GM23248 (cell line): ENCODE measurements at regions not wholly inside any gene's neighbourhood (a gene's known extent, or its start where the extent isn't known, plus 50 kb on each side); places are given as distances from the start of the nearest gene placed in this dataset.
A peak's percentile ranks its signal among the peaks of the same experiment; 100 is the strongest.

Experiments
- DNase-seq: peaks from one replicate; pipeline ENCODE4 v3.0.0-alpha.2; 2015
- H2AFZ ChIP-seq: fragments of 200-600 bp; sonication (generic); 2 replicates; pipeline ENCODE4 v1.6.1; 2016; ENCODE audit warnings: antibody characterized with exemption
- H3F3A ChIP-seq: fragments of 200-600 bp; sonication (generic); 2 replicates; pipeline ENCODE4 v1.6.1; 2016; ENCODE audit warnings: mild to moderate bottlenecking, antibody characterized with exemption, mixed run types; ENCODE audit not compliant: insufficient read depth
- H3K27ac ChIP-seq: fragments of 200-600 bp; sonication (generic); 2 replicates; pipeline ENCODE4 v1.5.1; 2016; ENCODE audit warnings: mild to moderate bottlenecking
- H3K27me3 ChIP-seq: fragments of 200-600 bp; sonication (generic); replicated peaks from 2 replicates; pipeline ENCODE4 v1.6.1; 2016; ENCODE audit warnings: mild to moderate bottlenecking; ENCODE audit not compliant: insufficient read depth
- H3K36me3 ChIP-seq: fragments of 200-600 bp; sonication (generic); 2 replicates; pipeline ENCODE4 v1.6.1; 2016; ENCODE audit warnings: low read depth, mild to moderate bottlenecking
- H3K4me1 ChIP-seq: fragments of 200-600 bp; sonication (generic); 2 replicates; pipeline ENCODE4 v1.6.1; 2016; ENCODE audit warnings: mild to moderate bottlenecking; ENCODE audit not compliant: insufficient read depth
- H3K4me2 ChIP-seq: fragments of 200-600 bp; sonication (generic); one replicate; pipeline ENCODE4 v1.6.1; 2016; ENCODE audit warnings: mild to moderate bottlenecking; ENCODE audit not compliant: unreplicated experiment
- H3K4me3 ChIP-seq: fragments of 200-600 bp; sonication (generic); 2 replicates; pipeline ENCODE4 v1.5.1; 2016; ENCODE audit warnings: mild to moderate bottlenecking
- H3K79me2 ChIP-seq: fragments of 200-600 bp; sonication (generic); 2 replicates; pipeline ENCODE4 v1.6.1; 2016; ENCODE audit warnings: mild to moderate bottlenecking; ENCODE audit not compliant: insufficient read depth
- H3K9ac ChIP-seq: fragments of 200-600 bp; sonication (generic); 2 replicates; pipeline ENCODE4 v1.6.1; 2016; ENCODE audit warnings: mild to moderate bottlenecking
- H3K9me2 ChIP-seq: fragments of 200-600 bp; sonication (generic); 2 replicates; pipeline ENCODE4 v1.6.1; 2016; ENCODE audit warnings: mixed run types, mild to moderate bottlenecking, moderate library complexity; ENCODE audit not compliant: insufficient read depth
- H3K9me3 ChIP-seq: fragments of 200-600 bp; sonication (generic); one replicate; pipeline ENCODE4 v1.6.1; 2017; ENCODE audit warnings: low read depth
- H4K20me1 ChIP-seq: fragments of 200-600 bp; sonication (generic); 2 replicates; pipeline ENCODE4 v1.6.0; 2016; ENCODE audit not compliant: insufficient read depth
- EZH2 ChIP-seq: fragments of 200-600 bp; sonication (generic); IDR thresholded peaks from 2 replicates; pipeline ENCODE4 v1.6.1; 2018; ENCODE audit warnings: antibody characterized with exemption, mild to moderate bottlenecking; ENCODE audit not compliant: insufficient read depth, poor library complexity, severe bottlenecking
- EZH2phosphoT487 ChIP-seq: fragments of 200-600 bp; sonication (generic); IDR thresholded peaks from 2 replicates; pipeline ENCODE4 v1.6.1; 2018; ENCODE audit warnings: antibody characterized with exemption, moderate library complexity, mild to moderate bottlenecking, low read depth; ENCODE audit not compliant: insufficient read depth
- WGBS, 2 experiments: methylation state at CpG; one replicate each; pipeline ENCODE4 v1.1.6; 2015 to 2017; ENCODE audit warnings: low lambda C conversion rate in 2 of 2, low coverage in 1 of 2; ENCODE audit errors: missing lambda C conversion rate in 2 of 2; 5-methylcytosine and 5-hydroxymethylcytosine counted together
- in situ Hi-C: fragments of 300-500 bp; cut with MboI; formaldehyde crosslinking; loops from 2 replicates; pipeline ENCODE4 v1.15.0; 2020

GRCh38 chr4:20368926-20369325 lies 117.2 kb downstream of the SLIT2 start:
- H3K4me2 ChIP-seq = no peak overlapping the region
- H3K27ac ChIP-seq = no peak overlapping the region
- no peak overlapping the region for H2AFZ ChIP-seq

GRCh38 chr4:20370274-20370673 lies 118.6 kb downstream of the SLIT2 start:
- peaks cover 3% of the 10 kb centered on the region; the same call in 1 of the 2 replicates for H3K36me3 ChIP-seq
- in situ Hi-C loops = no loop called here
- peaks cover 10% of the 10 kb centered on the region; the same call in 1 of the 2 replicates for H3F3A ChIP-seq
- H4K20me1 ChIP-seq = no peaks in the 10 kb centered on the region
- H3K27me3 ChIP-seq = no peaks in the 10 kb centered on the region
- H3K27ac ChIP-seq = no peak overlapping the region
- H3K79me2 ChIP-seq = peaks cover 61% of the 10 kb centered on the region
- H2AFZ ChIP-seq = no peak overlapping the region
- WGBS, 2 experiments = 49 to 56% methylated on average over 2 of the region's 2 CpGs
- peaks cover 22% of the 10 kb centered on the region for H3K4me1 ChIP-seq
- H3K9me3 ChIP-seq = no peaks in the 10 kb centered on the region
- H3K4me2 ChIP-seq = no peak overlapping the region
- no peak overlapping the region for H3K9ac ChIP-seq
- no peaks in the 10 kb centered on the region for H3K9me2 ChIP-seq
- no peak for TF ChIP-seq EZH2phosphoT487
- TF ChIP-seq EZH2 = no peak
- DNase-seq = peak; percentile 37
- H3K4me3 ChIP-seq = no peak overlapping the region

More at GRCh38 chr4:20368926-20369325, 117.2 kb downstream of the SLIT2 start:
- Histone ChIP-seq H3K9ac (no peak overlapping the region), H3K27me3 (no peaks in the 10 kb centered on the region), H4K20me1 (peaks cover 4% of the 10 kb centered on the region; the same call in 1 of the 2 replicates), H3K36me3 (peaks cover 6% of the 10 kb centered on the region; the same call in 1 of the 2 replicates), H3F3A (peaks cover 9% of the 10 kb centered on the region; the same call in 1 of the 2 replicates), H3K79me2 (peaks cover 57% of the 10 kb centered on the region), H3K9me3 (no peaks in the 10 kb centered on the region), H3K4me3 (no peak overlapping the region), H3K9me2 (no peaks in the 10 kb centered on the region), H3K4me1 (peaks cover 15% of the 10 kb centered on the region)
- DNase-seq = peak; percentile 37
- in situ Hi-C loops = no loop called here
- 43 to 60% methylated on average over 1 of the region's 1 CpG for WGBS, 2 experiments
- no peak for TF ChIP-seq EZH2phosphoT487
- TF ChIP-seq EZH2 = no peak

GRCh38 chr4:20376070-20376469 lies 124.4 kb downstream of the SLIT2 start:
- Histone ChIP-seq H3K79me2 (peaks cover 65% of the 10 kb centered on the region), H3K4me3 (no peak overlapping the region), H2AFZ (no peak overlapping the region), H3K9ac (no peak overlapping the region), H3K27ac (no peak overlapping the region), H3K27me3 (no peaks in the 10 kb centered on the region), H3K9me3 (no peaks in the 10 kb centered on the region), H4K20me1 (no peaks in the 10 kb centered on the region), H3K4me1 (peaks cover 17% of the 10 kb centered on the region), H3K4me2 (no peak overlapping the region), H3F3A (0 out of 2 replicates have a peak, but pooled peaks cover 5% of the 10 kb centered on the region), H3K36me3 (peaks cover 3% of the 10 kb centered on the region; the same call in 1 of the 2 replicates), H3K9me2 (no peaks in the 10 kb centered on the region)
- WGBS, 2 experiments = 67 to 80% methylated on average over 2 of the region's 2 CpGs
- TF ChIP-seq EZH2 (no peak), EZH2phosphoT487 (no peak)
- DNase-seq = no peak
- in situ Hi-C loops = no loop called here

- H3K27me3 ChIP-seq = no peaks in the 10 kb centered on the region
- H3K79me2 ChIP-seq = peaks cover 58% of the 10 kb centered on the region
- H3F3A ChIP-seq = peaks cover 11% of the 10 kb centered on the region; the same call in 1 of the 2 replicates
- no peaks in the 10 kb centered on the region for H3K9me3 ChIP-seq
- TF ChIP-seq EZH2phosphoT487 = no peak
- TF ChIP-seq EZH2 = no peak
- no peak overlapping the region for H3K9ac ChIP-seq
- 60 to 74% methylated on average over 1 of the region's 1 CpG for WGBS, 2 experiments
- no peak overlapping the region for H3K4me3 ChIP-seq
- no peaks in the 10 kb centered on the region for H3K9me2 ChIP-seq
- in situ Hi-C loops = no loop called here
- peaks cover 17% of the 10 kb centered on the region for H3K4me1 ChIP-seq
- no peaks in the 10 kb centered on the region for H4K20me1 ChIP-seq
- no peak overlapping the region for H3K27ac ChIP-seq
- no peaks in the 10 kb centered on the region for H3K36me3 ChIP-seq
- H3K4me2 ChIP-seq = no peak overlapping the region
- no peak for DNase-seq
- H2AFZ ChIP-seq = no peak overlapping the region
Observed at GRCh38 chr4:20378181-20378580, 126.5 kb downstream of the SLIT2 start.

- DNase-seq = no peak
- H3K9me2 ChIP-seq = no peaks in the 10 kb centered on the region
- peaks cover 16% of the 10 kb centered on the region; the same call in 1 of the 2 replicates for H3F3A ChIP-seq
- no peak overlapping the region for H2AFZ ChIP-seq
- H3K4me3 ChIP-seq = no peak overlapping the region
- no peaks in the 10 kb centered on the region for H3K36me3 ChIP-seq
- TF ChIP-seq EZH2phosphoT487 (no peak), EZH2 (no peak)
- H3K4me1 ChIP-seq = 0 out of 2 replicates have a peak, but pooled peaks cover 3% of the 10 kb centered on the region
- H3K27ac ChIP-seq = no peak overlapping the region
- WGBS, 2 experiments = 99% methylated on average over 9 of the region's 9 CpGs
- H3K9me3 ChIP-seq = no peaks in the 10 kb centered on the region
- H3K79me2 ChIP-seq = peaks cover 55% of the 10 kb centered on the region
- in situ Hi-C loops = no loop called here
- H3K4me2 ChIP-seq = no peak overlapping the region
- H3K9ac ChIP-seq = no peak overlapping the region
- H3K27me3 ChIP-seq = no peaks in the 10 kb centered on the region
- H4K20me1 ChIP-seq = no peaks in the 10 kb centered on the region
Observed at GRCh38 chr4:20381005-20381404, 129.3 kb downstream of the SLIT2 start.
